ENCODE measurements at regions not wholly inside any gene's neighbourhood (a gene's known extent, or its start where the extent isn't known, plus 50 kb on each side); places are given as distances from the start of the nearest gene placed in this dataset.
"Not testable (repeated sequence)": the region's sequence is repeated elsewhere in the genome, so short reads cannot be mapped to it uniquely, and the experiment has no call there.

DNA sequence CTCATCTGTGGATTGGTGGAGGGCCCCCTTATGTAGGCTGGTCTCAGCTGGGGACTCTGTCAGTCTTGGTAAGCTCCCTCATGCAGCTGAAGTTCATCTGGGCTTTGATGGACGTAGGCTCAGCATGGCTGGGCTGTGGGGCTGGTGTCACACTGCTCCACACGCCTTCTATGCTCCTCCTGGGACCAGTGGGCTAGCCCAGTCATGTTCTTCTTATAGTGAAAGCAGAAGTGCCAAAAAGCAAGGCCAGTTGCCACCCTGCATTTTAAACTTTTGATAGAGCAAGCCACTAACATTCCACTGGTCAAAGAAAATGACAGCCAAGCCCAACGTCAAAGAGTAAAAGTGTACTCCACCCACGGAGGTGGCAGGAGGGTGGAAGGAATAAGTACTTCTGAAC is 165.5 kb downstream of the MEX3B start:
- Histone ChIP-seq H3K9me3 (ENCODE audit: low read depth, low read length) (no peaks in the 10 kb centered on the region), H3K27ac (no peak overlapping the region), H3K36me3 (ENCODE audit: insufficient read depth, low read length) (no peaks in the 10 kb centered on the region), H3K4me3 (no peak overlapping the region), H3K9ac (ENCODE audit: insufficient read length) (no peak overlapping the region)
- no peak for DNase-seq (ENCODE audit: low read depth, low spot score)
- TF ChIP-seq FOXP2 (optimal IDR thresholded peaks at IDR 0.05; ENCODE audit: control extremely low read depth, extremely low read length, insufficient read depth): no peak

DNA sequence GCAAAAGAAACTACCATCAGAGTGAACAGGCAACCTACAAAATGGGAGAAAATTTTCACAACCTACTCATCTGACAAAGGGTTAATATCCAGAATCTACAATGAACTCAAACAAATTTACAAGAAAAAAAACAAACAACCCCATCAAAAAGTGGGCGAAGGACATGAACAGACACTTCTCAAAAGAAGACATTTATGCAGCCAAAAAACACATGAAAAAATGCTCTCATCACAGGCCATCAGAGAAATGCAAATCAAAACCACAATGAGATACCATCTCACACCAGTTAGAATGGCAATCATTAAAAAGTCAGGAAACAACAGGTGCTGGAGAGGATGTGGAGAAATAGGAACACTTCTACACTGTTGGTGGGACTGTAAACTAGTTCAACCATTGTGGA is 170.1 kb downstream of the MEX3B start:
- H3K27ac ChIP-seq; DNase-seq (ENCODE audit: low read depth, low spot score); H3K9me3 ChIP-seq (ENCODE audit: low read depth, low read length); H3K9ac ChIP-seq (ENCODE audit: insufficient read length); H3K4me3 ChIP-seq; H3K36me3 ChIP-seq (ENCODE audit: insufficient read depth, low read length): not testable (repeated sequence)

DNA sequence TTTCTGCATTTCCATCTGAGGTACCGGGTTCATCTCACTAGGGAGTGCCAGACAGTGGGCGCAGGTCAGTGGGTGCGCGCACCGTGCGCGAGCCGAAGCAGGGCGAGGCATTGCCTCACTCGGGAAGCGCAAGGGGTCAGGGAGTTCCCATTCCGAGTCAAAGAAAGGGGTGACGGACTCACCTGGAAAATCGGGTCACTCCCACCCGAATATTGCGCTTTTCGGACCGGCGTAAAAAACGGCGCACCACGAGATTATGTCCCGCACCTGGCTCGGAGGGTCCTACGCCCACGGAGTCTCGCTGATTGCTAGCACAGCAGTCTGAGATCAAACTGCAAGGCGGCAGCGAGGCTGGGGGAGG is 175.1 kb downstream of the MEX3B start:
- not testable (repeated sequence) for H3K9me3 ChIP-seq (ENCODE audit: low read depth, low read length); H3K36me3 ChIP-seq (ENCODE audit: insufficient read depth, low read length); H3K4me3 ChIP-seq; H3K27ac ChIP-seq; H3K9ac ChIP-seq (ENCODE audit: insufficient read length); DNase-seq (ENCODE audit: low read depth, low spot score)

DNA sequence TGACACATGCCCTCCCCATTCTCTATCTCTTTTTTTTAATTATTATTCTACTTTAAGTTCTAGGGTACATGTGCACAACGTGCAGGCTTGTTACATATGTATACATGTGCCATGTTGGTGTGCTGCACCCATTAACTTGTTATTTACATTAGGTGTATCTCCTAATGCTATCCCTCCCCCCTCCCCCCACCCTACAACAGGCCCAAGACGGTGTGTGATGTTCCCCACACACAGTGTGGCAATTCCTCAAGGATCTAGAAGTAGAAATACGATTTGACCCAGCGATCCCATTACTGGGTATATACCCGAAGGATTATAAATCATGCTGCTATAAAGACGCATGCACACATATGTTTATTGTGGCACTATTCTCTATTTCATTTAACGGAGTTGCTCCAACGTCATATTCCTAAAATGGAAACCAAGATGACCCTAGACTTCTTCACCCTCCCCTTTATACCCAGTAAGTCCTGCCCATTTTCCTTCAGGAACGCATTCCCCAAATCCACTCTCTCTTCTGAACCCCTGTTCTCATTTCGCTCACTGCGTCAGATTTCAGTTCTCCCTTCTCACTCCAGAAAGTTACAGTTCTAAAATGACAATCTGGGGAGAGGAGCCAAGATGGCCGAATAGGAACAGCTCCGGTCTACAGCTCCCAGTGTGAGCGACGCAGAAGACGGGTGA is 175.6 kb downstream of the MEX3B start:
- not testable (repeated sequence) for H3K36me3 ChIP-seq (ENCODE audit: insufficient read depth, low read length); H3K27ac ChIP-seq; H3K9ac ChIP-seq (ENCODE audit: insufficient read length); H3K4me3 ChIP-seq; H3K9me3 ChIP-seq (ENCODE audit: low read depth, low read length); DNase-seq (ENCODE audit: low read depth, low spot score)

DNA sequence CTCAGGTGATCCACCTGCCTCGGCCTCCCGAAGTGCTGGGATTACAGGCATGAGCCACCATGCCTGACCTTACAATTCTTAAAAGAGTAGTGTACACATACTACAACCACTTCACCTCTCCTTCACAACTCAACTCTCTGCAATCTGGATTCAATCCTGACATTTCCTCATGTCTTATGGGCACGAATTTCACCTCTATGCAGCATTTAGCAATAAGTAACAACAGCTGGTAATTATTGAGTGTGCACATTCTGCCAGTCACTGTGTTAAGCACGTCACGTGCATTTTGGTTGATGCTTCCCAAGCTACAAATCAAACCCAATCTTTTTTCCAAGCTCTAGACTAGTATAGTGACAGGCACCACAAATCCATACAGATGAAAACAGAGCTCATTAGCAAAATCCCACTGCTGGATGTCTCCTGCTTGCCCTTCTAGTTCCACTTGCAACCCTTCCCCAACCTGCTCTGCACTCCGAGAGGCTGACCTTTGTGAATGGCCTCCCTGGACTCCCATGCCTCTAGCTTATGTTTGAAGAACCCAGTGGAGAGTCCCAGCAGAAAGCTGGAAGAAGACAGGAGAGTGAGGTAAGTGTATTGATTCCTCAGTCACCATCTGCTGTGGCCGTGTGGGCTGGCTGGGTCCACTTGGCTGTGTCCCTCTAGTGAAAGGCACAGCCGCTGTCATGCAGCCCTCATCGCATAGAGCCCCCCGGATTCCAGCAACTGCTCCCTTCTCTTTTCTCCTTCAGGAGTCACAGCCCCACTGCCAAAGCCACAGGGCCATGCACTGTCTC is 176.5 kb downstream of the MEX3B start:
- no peaks in the 10 kb centered on the region for H3K9me3 ChIP-seq (ENCODE audit: low read depth, low read length)
- no peak overlapping the region for H3K4me3 ChIP-seq
- no peaks in the 10 kb centered on the region for H3K36me3 ChIP-seq (ENCODE audit: insufficient read depth, low read length)
- no peak overlapping the region for H3K9ac ChIP-seq (ENCODE audit: insufficient read length)
- no peak overlapping the region for H3K27ac ChIP-seq
- no peak for DNase-seq (ENCODE audit: low read depth, low spot score)
- TF ChIP-seq POLR2AphosphoS5 (IDR thresholded peaks at IDR 0.05; ENCODE audit: borderline replicate concordance, low read depth, low read length): no peak
- no peak for TF ChIP-seq FOXP2 (optimal IDR thresholded peaks at IDR 0.05; ENCODE audit: control extremely low read depth, extremely low read length, insufficient read depth)
- TF ChIP-seq EZH2 (IDR thresholded peaks at IDR 0.05): no peak

DNA sequence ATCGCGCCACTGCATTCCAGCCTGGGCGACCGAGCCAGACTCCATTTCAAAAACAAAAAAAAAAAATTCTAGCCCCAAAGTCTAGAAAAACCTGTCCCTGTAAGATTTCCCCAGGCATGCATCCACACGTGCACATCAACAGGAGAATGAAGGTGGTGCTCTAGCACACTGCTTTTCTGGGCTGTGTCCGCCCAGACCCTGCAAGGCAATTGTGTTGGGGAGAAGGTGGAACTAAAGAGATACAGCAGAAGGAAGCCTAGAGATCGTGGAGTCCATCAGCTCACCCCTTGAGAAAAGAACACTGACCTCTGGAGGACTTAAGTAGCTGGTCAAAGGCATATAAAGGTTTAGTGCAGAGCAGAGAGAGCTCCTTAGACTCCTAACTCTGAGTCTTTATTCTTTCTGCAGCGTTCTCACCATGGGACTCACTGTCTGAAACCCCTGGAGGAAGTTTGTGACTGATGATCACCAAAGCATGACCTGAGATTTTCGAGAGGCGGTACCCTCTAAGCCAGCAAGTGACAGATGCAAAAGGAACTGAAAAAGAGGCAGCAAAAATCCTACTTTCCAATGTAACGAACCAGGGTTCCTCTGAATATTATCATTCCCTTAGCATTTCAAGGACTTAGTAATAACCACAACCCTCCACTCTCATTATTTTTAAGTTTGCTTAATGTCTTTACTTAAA is 179.8 kb downstream of the MEX3B start:
- no peak overlapping the region for H3K27ac ChIP-seq
- no peaks in the 10 kb centered on the region for H3K36me3 ChIP-seq (ENCODE audit: insufficient read depth, low read length)
- TF ChIP-seq POLR2AphosphoS5 (IDR thresholded peaks at IDR 0.05; ENCODE audit: borderline replicate concordance, low read depth, low read length): no peak
- TF ChIP-seq EZH2 (IDR thresholded peaks at IDR 0.05): no peak
- no peak for TF ChIP-seq FOXP2 (optimal IDR thresholded peaks at IDR 0.05; ENCODE audit: control extremely low read depth, extremely low read length, insufficient read depth)
- H3K9me3 ChIP-seq (ENCODE audit: low read depth, low read length): no peaks in the 10 kb centered on the region
- H3K9ac ChIP-seq (ENCODE audit: insufficient read length): no peak overlapping the region
- no peak overlapping the region for H3K4me3 ChIP-seq
- DNase-seq (ENCODE audit: low read depth, low spot score): no peak

DNA sequence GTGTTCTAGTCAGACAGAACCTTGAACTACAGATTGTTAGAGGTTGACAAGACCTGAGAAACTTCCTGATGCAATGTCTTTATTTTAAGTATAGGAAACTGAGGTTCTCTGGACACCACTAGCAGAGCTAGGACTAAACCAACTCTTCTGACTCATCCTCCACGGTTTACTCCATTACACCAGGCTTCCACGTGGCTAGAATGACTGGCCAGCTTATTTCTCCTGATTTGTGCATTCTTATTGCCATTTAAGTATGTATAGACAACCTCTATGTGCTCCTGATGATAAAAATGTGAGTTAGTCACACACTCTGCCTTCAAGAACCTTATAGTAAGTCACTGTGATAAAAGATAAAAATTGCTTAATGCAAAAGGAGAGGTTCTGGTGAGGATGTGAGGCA is 182.7 kb downstream of the MEX3B start:
- H3K9ac ChIP-seq (ENCODE audit: insufficient read length): no peak overlapping the region
- TF ChIP-seq EZH2 (IDR thresholded peaks at IDR 0.05) (no peak), FOXP2 (optimal IDR thresholded peaks at IDR 0.05; ENCODE audit: control extremely low read depth, extremely low read length, insufficient read depth) (no peak), POLR2AphosphoS5 (IDR thresholded peaks at IDR 0.05; ENCODE audit: borderline replicate concordance, low read depth, low read length) (no peak)

DNA sequence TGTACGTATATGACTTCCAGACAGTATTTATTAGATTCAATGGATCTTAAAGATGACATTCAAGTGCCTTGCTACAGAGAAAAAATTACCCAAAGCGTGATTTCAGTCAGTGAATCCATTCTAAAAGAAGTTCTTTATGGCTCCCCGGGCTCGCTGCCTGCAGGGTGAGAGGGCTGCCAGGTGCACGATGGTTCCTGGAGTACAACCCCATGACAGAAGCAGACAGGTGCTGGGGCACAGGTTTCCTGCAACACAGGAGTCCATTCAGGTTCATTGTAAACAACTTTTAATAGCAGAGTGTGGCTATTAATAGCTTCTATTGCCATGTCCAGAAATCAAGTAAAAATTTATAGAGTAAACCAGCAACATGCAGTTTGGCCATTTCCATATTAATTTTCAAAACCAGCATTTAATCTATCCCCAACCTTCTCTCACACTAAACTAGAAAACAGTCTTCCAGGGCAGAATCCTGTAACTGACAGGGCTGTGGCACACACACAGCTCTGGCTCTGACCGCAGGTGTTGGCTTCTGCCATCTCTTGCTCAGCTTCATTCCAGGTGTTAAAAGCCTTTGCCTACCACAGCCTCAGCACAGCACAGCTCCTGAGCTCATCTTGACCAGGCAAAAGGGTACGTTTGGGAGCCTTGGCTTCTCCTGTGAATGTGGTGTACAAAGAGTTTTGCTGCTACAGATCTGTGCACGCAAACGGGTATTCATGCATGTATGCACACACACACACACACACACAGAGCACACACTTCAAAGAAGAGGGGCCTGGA is 185.9 kb downstream of the MEX3B start:
- TF ChIP-seq FOXP2 (optimal IDR thresholded peaks at IDR 0.05; ENCODE audit: control extremely low read depth, extremely low read length, insufficient read depth) (no peak), POLR2AphosphoS5 (IDR thresholded peaks at IDR 0.05; ENCODE audit: borderline replicate concordance, low read depth, low read length) (no peak), EZH2 (IDR thresholded peaks at IDR 0.05) (no peak)
- no peak overlapping the region for H3K9ac ChIP-seq (ENCODE audit: insufficient read length)
- no peak for DNase-seq (ENCODE audit: low read depth, low spot score)
- H3K36me3 ChIP-seq (ENCODE audit: insufficient read depth, low read length): no peaks in the 10 kb centered on the region
- no peaks in the 10 kb centered on the region for H3K9me3 ChIP-seq (ENCODE audit: low read depth, low read length)
- no peak overlapping the region for H3K27ac ChIP-seq
- no peak overlapping the region for H3K4me3 ChIP-seq

More for the DNA sequence above, 182.7 kb downstream of the MEX3B start:
- no peak overlapping the region for H3K4me3 ChIP-seq
- H3K36me3 ChIP-seq (ENCODE audit: insufficient read depth, low read length): no peaks in the 10 kb centered on the region
- H3K9me3 ChIP-seq (ENCODE audit: low read depth, low read length): no peaks in the 10 kb centered on the region
- no peak for DNase-seq (ENCODE audit: low read depth, low spot score)
- no peak overlapping the region for H3K27ac ChIP-seq

Data from SK-N-MC (cell line).